ENCODE measurements at regions not wholly inside any gene's neighbourhood (a gene's known extent, or its start where the extent isn't known, plus 50 kb on each side); places are given as distances from the start of the nearest gene placed in this dataset.

DNA sequence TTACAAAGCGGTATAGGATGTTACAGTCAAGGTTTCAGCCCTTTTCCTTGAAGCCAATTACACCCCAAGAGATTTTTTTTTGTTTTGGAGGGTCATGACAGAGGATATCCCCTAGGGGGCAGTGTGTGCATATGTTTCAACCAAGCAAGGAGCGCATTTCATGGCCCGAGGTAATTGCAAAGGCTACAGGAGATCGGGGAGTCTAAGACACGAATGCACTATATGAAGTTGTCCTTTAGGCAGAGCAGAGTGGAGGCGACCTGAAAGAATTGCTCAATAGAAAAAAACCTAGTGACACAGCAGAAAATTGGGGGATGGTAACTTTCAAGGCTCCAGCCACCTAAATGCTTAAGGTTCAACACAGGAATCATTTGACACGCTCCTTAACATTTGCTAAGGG lies 219.8 kb upstream of the PARD3B start:
- intact Hi-C loops (cut with DNase I), result no loop called here
- DNase-seq, result peak in 2 of 3 donors; percentile 33 to 67

DNA sequence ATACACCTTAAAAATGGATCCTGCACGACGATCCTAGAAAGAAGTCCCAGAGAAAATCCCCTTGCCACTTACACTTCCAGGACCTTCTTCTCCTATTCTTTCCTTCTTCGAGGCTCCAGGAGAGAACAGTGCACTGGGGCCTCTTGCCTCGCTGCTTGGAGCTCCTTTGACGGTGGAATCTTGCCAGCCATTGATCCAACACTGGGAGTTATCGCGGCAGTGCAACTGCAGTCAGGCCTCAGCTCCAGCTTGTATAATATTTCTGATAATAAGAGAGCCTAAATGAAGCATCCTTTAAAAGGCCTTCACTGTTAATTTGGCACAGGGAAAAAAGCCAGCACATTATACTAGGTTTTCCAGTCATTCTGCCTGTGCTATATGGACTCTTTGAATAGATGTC lies 216.9 kb upstream of the PARD3B start:
- TF ChIP-seq, protein P1, sequence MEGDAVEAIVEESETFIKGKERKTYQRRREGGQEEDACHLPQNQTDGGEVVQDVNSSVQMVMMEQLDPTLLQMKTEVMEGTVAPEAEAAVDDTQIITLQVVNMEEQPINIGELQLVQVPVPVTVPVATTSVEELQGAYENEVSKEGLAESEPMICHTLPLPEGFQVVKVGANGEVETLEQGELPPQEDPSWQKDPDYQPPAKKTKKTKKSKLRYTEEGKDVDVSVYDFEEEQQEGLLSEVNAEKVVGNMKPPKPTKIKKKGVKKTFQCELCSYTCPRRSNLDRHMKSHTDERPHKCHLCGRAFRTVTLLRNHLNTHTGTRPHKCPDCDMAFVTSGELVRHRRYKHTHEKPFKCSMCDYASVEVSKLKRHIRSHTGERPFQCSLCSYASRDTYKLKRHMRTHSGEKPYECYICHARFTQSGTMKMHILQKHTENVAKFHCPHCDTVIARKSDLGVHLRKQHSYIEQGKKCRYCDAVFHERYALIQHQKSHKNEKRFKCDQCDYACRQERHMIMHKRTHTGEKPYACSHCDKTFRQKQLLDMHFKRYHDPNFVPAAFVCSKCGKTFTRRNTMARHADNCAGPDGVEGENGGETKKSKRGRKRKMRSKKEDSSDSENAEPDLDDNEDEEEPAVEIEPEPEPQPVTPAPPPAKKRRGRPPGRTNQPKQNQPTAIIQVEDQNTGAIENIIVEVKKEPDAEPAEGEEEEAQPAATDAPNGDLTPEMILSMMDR (IDR thresholded peaks at IDR 0.05), result no peak
- TF ChIP-seq POLR2A (IDR thresholded peaks at IDR 0.05), result no peak
- Histone ChIP-seq H3K27ac (no peak overlapping the region), H3K4me1 (peaks cover 0 to 10% (median 0%) of the 10 kb centered on the region in 4 donors), H3K36me3 (no peaks in the 10 kb centered on the region), H3K9me3 (no peaks in the 10 kb centered on the region), H3K4me3 (no peak overlapping the region), H3K27me3 (no peaks in the 10 kb centered on the region)
- intact Hi-C loops (cut with DNase I), result no loop called here
- WGBS (ENCODE audit: insufficient coverage, low coverage, low lambda C conversion rate, missing lambda C conversion rate), result 40% methylated on average over 6 of the region's 7 CpGs
- no peak for DNase-seq
- ATAC-seq, result no peak

More for the DNA sequence above, 219.8 kb upstream of the PARD3B start:
- TF ChIP-seq, protein P1 (IDR thresholded peaks at IDR 0.05), result peak; percentile 88 to 93 (median 89)
- no peak for TF ChIP-seq POLR2A (IDR thresholded peaks at IDR 0.05)
- Histone ChIP-seq H3K4me1 (peaks cover 0 to 6% (median 0%) of the 10 kb centered on the region in 4 donors), H3K36me3 (no peaks in the 10 kb centered on the region), H3K4me3 (no peak overlapping the region), H3K27me3 (no peaks in the 10 kb centered on the region), H3K9me3 (no peaks in the 10 kb centered on the region), H3K27ac (no peak overlapping the region)
- ATAC-seq, result peak; percentile 87 to 97 (median 90)
- 15% methylated on average over 7 of the region's 7 CpGs for WGBS (ENCODE audit: insufficient coverage, low coverage, low lambda C conversion rate, missing lambda C conversion rate)

DNA sequence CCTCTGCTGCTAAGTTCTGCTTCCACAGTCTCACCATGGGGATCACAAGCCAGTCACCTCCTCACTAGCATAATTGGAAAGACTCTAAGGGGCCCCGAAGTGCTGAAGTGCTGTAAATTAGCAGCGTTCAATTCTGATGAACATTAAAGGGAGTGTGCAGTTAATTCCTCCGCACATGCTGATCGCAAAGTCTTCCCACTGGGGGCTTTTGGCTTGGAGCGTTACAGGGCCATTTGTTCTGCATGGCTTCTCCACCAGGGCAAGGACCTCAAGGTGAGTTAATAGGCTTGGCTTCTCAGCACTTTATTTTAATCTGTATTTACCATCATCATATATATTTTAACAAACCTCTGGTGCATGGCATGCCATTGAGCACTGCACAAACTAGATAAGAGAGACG lies 216.3 kb upstream of the PARD3B start:
- no peaks in the 10 kb centered on the region for H3K36me3 ChIP-seq
- 88% methylated on average over 5 of the region's 6 CpGs for WGBS (ENCODE audit: insufficient coverage, low coverage, low lambda C conversion rate, missing lambda C conversion rate)
- no peak overlapping the region for H3K4me3 ChIP-seq
- H3K9me3 ChIP-seq, result no peaks in the 10 kb centered on the region
- ATAC-seq, result no peak
- H3K27ac ChIP-seq, result no peak overlapping the region
- H3K4me1 ChIP-seq, result peaks cover 0 to 10% (median 0%) of the 10 kb centered on the region in 4 donors
- no peak for TF ChIP-seq POLR2A (IDR thresholded peaks at IDR 0.05)
- TF ChIP-seq, protein P1 (IDR thresholded peaks at IDR 0.05), result no peak
- DNase-seq, result no peak
- intact Hi-C loops (cut with DNase I), result no loop called here
- H3K27me3 ChIP-seq, result no peaks in the 10 kb centered on the region

DNA sequence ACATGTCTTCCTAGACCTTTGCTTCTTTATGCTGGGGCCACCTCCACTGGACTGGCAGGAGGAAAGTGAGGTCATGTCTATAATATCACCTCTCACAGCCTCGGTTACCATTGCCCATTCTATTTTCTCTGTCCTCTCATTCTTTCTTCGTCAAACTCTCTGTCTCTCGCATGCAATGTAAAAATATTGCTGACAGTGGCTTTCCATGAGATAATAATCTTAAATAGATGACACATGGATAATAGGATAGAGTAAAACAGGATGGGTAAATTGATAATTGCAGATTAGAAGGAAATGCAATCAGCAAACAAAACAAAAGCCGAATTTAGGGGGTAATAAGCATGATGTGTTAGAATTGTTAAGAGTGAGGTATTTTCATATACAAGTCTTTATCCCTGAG lies 215.7 kb upstream of the PARD3B start:
- H3K4me1 ChIP-seq, result peaks cover 0 to 10% (median 0%) of the 10 kb centered on the region in 4 donors
- H3K9me3 ChIP-seq, result no peaks in the 10 kb centered on the region
- no peaks in the 10 kb centered on the region for H3K36me3 ChIP-seq
- DNase-seq (no peak), ATAC-seq (no peak)
- no peaks in the 10 kb centered on the region for H3K27me3 ChIP-seq
- no peak overlapping the region for H3K4me3 ChIP-seq
- intact Hi-C loops (cut with DNase I), result no loop called here
- 78% methylated on average over 4 of the region's 4 CpGs for WGBS (ENCODE audit: insufficient coverage, low coverage, low lambda C conversion rate, missing lambda C conversion rate)
- TF ChIP-seq, protein P1 (IDR thresholded peaks at IDR 0.05), result no peak
- TF ChIP-seq POLR2A (IDR thresholded peaks at IDR 0.05), result no peak
- H3K27ac ChIP-seq, result no peak overlapping the region

DNA sequence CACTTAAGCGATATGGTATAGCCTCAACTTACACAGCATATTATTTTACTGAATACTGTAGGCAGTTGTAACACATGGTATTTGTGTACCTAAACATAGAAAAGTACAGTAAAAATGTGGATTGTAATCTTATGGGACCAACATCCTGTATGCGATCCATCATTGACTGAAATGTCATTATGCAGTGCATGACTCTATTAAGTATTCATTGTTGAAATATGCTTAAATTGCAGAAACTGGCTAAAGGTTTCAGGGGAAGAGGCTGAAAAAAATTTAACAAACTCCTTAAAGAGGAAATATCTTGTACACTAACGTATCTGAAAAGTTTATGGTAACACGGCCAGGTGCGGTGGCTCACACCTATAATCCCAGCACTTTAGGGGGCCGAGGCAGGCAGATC lies 214.1 kb upstream of the PARD3B start:
- H3K4me3 ChIP-seq, result no peak overlapping the region
- ATAC-seq (no peak), DNase-seq (no peak)
- intact Hi-C loops (cut with DNase I), result no loop called here
- H3K27ac ChIP-seq, result no peak overlapping the region
- WGBS (ENCODE audit: insufficient coverage, low coverage, low lambda C conversion rate, missing lambda C conversion rate), result 92% methylated on average over 6 of the region's 6 CpGs
- H3K36me3 ChIP-seq, result no peaks in the 10 kb centered on the region
- H3K9me3 ChIP-seq, result no peaks in the 10 kb centered on the region
- peaks cover 0 to 4% (median 0%) of the 10 kb centered on the region in 4 donors for H3K4me1 ChIP-seq
- TF ChIP-seq, protein P1 (IDR thresholded peaks at IDR 0.05), result no peak
- no peak for TF ChIP-seq POLR2A (IDR thresholded peaks at IDR 0.05)
- no peaks in the 10 kb centered on the region for H3K27me3 ChIP-seq

Measured in right lobe of liver (tissue), 6 donors.